H9 (cell line): ENCODE measurements at regions not wholly inside any gene's neighbourhood (a gene's known extent, or its start where the extent isn't known, plus 50 kb on each side); places are given as distances from the start of the nearest gene placed in this dataset.

Experiments
- DNase-seq: peaks from one replicate; pipeline ENCODE4 v3.0.0-alpha.2; 2017
- H2AFZ ChIP-seq: one replicate; pipeline ENCODE4 v1.6.1; 2013; ENCODE audit warnings: mild to moderate bottlenecking, low read length, control low read depth, moderate library complexity
- H2AK5ac ChIP-seq: 2 replicates; pipeline ENCODE4 v1.6.1; 2013; ENCODE audit warnings: low read length, control low read depth, mixed read lengths; ENCODE audit not compliant: insufficient read length
- H2BK120ac ChIP-seq: one replicate; pipeline ENCODE4 v1.6.1; 2013; ENCODE audit warnings: low read depth, mild to moderate bottlenecking, low read length, control low read depth, inconsistent platforms; ENCODE audit not compliant: poor library complexity, severe bottlenecking
- H2BK12ac ChIP-seq: 2 replicates; pipeline ENCODE4 v1.6.1; 2013; ENCODE audit warnings: low read length, control low read depth, mixed read lengths, low read depth; ENCODE audit not compliant: insufficient read length
- H2BK15ac ChIP-seq: 2 replicates; pipeline ENCODE4 v1.6.1; 2013; ENCODE audit warnings: low read depth, low read length, control low read depth
- H2BK20ac ChIP-seq: one replicate; pipeline ENCODE4 v1.6.1; 2013; ENCODE audit warnings: low read depth, mild to moderate bottlenecking, low read length, control low read depth, inconsistent platforms; ENCODE audit not compliant: poor library complexity, severe bottlenecking
- H2BK5ac ChIP-seq: 2 replicates; pipeline ENCODE4 v1.6.1; 2013; ENCODE audit warnings: low read length, control low read depth, mixed read lengths; ENCODE audit not compliant: insufficient read length
- H3K14ac ChIP-seq: 2 replicates; pipeline ENCODE4 v1.6.1; 2013; ENCODE audit warnings: low read length, control low read depth; ENCODE audit not compliant: insufficient read depth
- H3K18ac ChIP-seq: 2 replicates; pipeline ENCODE4 v1.6.1; 2013; ENCODE audit warnings: low read depth, mild to moderate bottlenecking, mixed read lengths, low read length, control low read depth; ENCODE audit not compliant: insufficient read length
- H3K23ac ChIP-seq: 2 replicates; pipeline ENCODE4 v1.6.1; 2013; ENCODE audit warnings: low read length, control low read depth, mixed read lengths, low read depth; ENCODE audit not compliant: insufficient read length
- H3K23me2 ChIP-seq: 2 replicates; pipeline ENCODE4 v1.6.1; 2013; ENCODE audit warnings: low read depth, mild to moderate bottlenecking, mixed read lengths, low read length, control low read depth; ENCODE audit not compliant: insufficient read length, poor library complexity, severe bottlenecking
- H3K27ac ChIP-seq: 2 replicates; pipeline ENCODE4 v1.5.1; 2013; ENCODE audit warnings: low read length, control low read depth, mixed read lengths, low read depth; ENCODE audit not compliant: insufficient read length
- H3K27me3 ChIP-seq: 2 replicates; pipeline ENCODE4 v1.6.1; 2013; ENCODE audit warnings: low read length, control low read depth, inconsistent platforms; ENCODE audit not compliant: insufficient read depth
- H3K4ac ChIP-seq: 2 replicates; pipeline ENCODE4 v1.6.1; 2013; ENCODE audit warnings: low read depth, mild to moderate bottlenecking, control low read depth, inconsistent platforms, low read length, moderate library complexity
- H3K4me1 ChIP-seq: 2 replicates; pipeline ENCODE4 v1.6.1; 2013; ENCODE audit warnings: low read length, control low read depth, inconsistent platforms; ENCODE audit not compliant: insufficient read depth
- H3K4me2 ChIP-seq: 2 replicates; pipeline ENCODE4 v1.6.1; 2013; ENCODE audit warnings: low read length, control low read depth, mixed read lengths; ENCODE audit not compliant: insufficient read length, insufficient read depth
- H3K56ac ChIP-seq: 2 replicates; pipeline ENCODE4 v1.6.1; 2013; ENCODE audit warnings: low read depth, mild to moderate bottlenecking, mixed read lengths, low read length, control low read depth; ENCODE audit not compliant: insufficient read length
- H3K79me1 ChIP-seq: 2 replicates; pipeline ENCODE4 v1.6.1; 2013; ENCODE audit warnings: low read depth, mild to moderate bottlenecking, moderate library complexity, low read length, control low read depth, inconsistent platforms; ENCODE audit not compliant: insufficient read depth, poor library complexity, severe bottlenecking
- H3K79me2 ChIP-seq: 2 replicates; pipeline ENCODE4 v1.6.1; 2013; ENCODE audit warnings: low read length, control low read depth, inconsistent platforms; ENCODE audit not compliant: insufficient read depth
- H3K9ac ChIP-seq: 2 replicates; pipeline ENCODE4 v1.6.1; 2013; ENCODE audit warnings: low read length, control low read depth, mixed read lengths; ENCODE audit not compliant: insufficient read length; ENCODE audit errors: extremely low read depth
- H3K9me3 ChIP-seq: one replicate; pipeline ENCODE4 v1.6.1; 2013; ENCODE audit warnings: low read depth, low read length, inconsistent platforms; ENCODE audit not compliant: control insufficient read depth
- H3T11ph ChIP-seq: one replicate; pipeline ENCODE4 v1.6.1; 2013; ENCODE audit warnings: mild to moderate bottlenecking, low read length, control low read depth, inconsistent platforms
- H4K20me1 ChIP-seq: one replicate; pipeline ENCODE4 v1.6.1; 2013; ENCODE audit not compliant: control insufficient read depth, insufficient read length, insufficient read depth
- H4K5ac ChIP-seq: 2 replicates; pipeline ENCODE4 v1.6.1; 2013; ENCODE audit warnings: low read depth, mild to moderate bottlenecking, mixed read lengths, low read length, control low read depth; ENCODE audit not compliant: insufficient read length
- H4K8ac ChIP-seq: replicated peaks from 2 replicates; pipeline ENCODE4 v1.6.1; 2013; ENCODE audit warnings: low read length, control low read depth, mixed read lengths, low read depth; ENCODE audit not compliant: insufficient read length
- H4K91ac ChIP-seq: 2 replicates; pipeline ENCODE4 v1.6.1; 2013; ENCODE audit warnings: low read depth, mild to moderate bottlenecking, moderate library complexity, mixed read lengths, low read length, control low read depth; ENCODE audit not compliant: insufficient read length
- H3K27ac Mint-ChIP-seq, 3 experiments: 2 replicates in 2 of 3; 3 replicates in 1 of 3; pipeline ENCODE4 v1.8.0; 2020 to 2021; ENCODE audit warnings: mixed read lengths in 3 of 3, mild to moderate bottlenecking in 1 of 3, moderate library complexity in 1 of 3
- H3K27me3 Mint-ChIP-seq: 2 replicates; pipeline ENCODE4 v1.8.0; 2021; ENCODE audit warnings: low read depth, mild to moderate bottlenecking, moderate library complexity, mixed read lengths
- H3K36me3 Mint-ChIP-seq, 3 experiments: 2 replicates in 2 of 3; 3 replicates in 1 of 3; pipeline ENCODE4 v1.8.0; 2020 to 2021; ENCODE audit warnings: low read depth in 3 of 3, mixed read lengths in 3 of 3; ENCODE audit not compliant: insufficient read depth in 1 of 3
- H3K4me1 Mint-ChIP-seq, 2 experiments: 2 replicates each; pipeline ENCODE4 v1.8.0; 2020; ENCODE audit warnings: mixed read lengths in 2 of 2
- H3K4me3 Mint-ChIP-seq, 2 experiments: 2 replicates in 1 of 2; 3 replicates in 1 of 2; pipeline ENCODE4 v1.8.0; 2020 to 2021; ENCODE audit warnings: mild to moderate bottlenecking in 2 of 2, mixed read lengths in 2 of 2, moderate library complexity in 1 of 2
- H3K9me3 Mint-ChIP-seq, 2 experiments: 2 replicates in 1 of 2; 3 replicates in 1 of 2; pipeline ENCODE4 v1.8.0; 2020; ENCODE audit warnings: mild to moderate bottlenecking in 2 of 2, mixed read lengths in 2 of 2, moderate library complexity in 1 of 2
- CTCF ChIP-seq: fragments of 200-600 bp; sonication (generic); conservative IDR thresholded peaks from 3 replicates; pipeline ENCODE4 v1.8.0; 2021; ENCODE audit warnings: antibody characterized with exemption, mild to moderate bottlenecking
- WGBS: extraction: QIAGEN DNeasy Blood & Tissue Kit; methylation state at CpG from one replicate; pipeline ENCODE4 v1.1.7; 2013; ENCODE audit warnings: missing lambda C conversion rate, low lambda C conversion rate, mixed read lengths; ENCODE audit not compliant: insufficient read length; ENCODE audit errors: extremely low coverage; 5-methylcytosine and 5-hydroxymethylcytosine counted together

- Histone ChIP-seq H4K8ac (no peak overlapping the region), H3K27ac (no peak overlapping the region), H2BK12ac (no peak overlapping the region), H3K27me3 (no peaks in the 10 kb centered on the region), H2BK120ac (no peak overlapping the region), H3K23me2 (no peaks in the 10 kb centered on the region), H2AK5ac (no peak overlapping the region), H3K56ac (no peak overlapping the region), H3K18ac (no peak overlapping the region), H3K9ac (no peak overlapping the region), H3K4me2 (no peak overlapping the region), H3K79me2 (no peaks in the 10 kb centered on the region), H2AFZ (no peak overlapping the region), H3T11ph (no peak overlapping the region), H3K9me3 (peaks cover 14% of the 10 kb centered on the region), H2BK20ac (no peak overlapping the region), H3K14ac (no peak overlapping the region), H2BK5ac (no peak overlapping the region), H3K79me1 (no peaks in the 10 kb centered on the region), H3K4ac (no peak overlapping the region), H3K4me1 (no peaks in the 10 kb centered on the region), H4K20me1 (no peaks in the 10 kb centered on the region), H2BK15ac (no peak overlapping the region), H4K91ac (no peak overlapping the region), H4K5ac (no peak overlapping the region), H3K23ac (no peak overlapping the region)
- Mint-ChIP-seq H3K4me1 (no peaks in the 10 kb centered on the region), H3K4me3 (no peak overlapping the region), H3K36me3 (no peaks in the 10 kb centered on the region), H3K27ac (no peak overlapping the region), H3K27me3 (no peaks in the 10 kb centered on the region; the same call in 1 of the 2 replicates), H3K9me3 (peaks cover 6 to 63% of the 10 kb centered on the region in 2 experiments)
- TF ChIP-seq CTCF: peak; percentile 62
- no CpG with 5 or more reads among the region's 3 CpGs for WGBS
- peak; percentile 26 for DNase-seq
These were observed 117.6 kb upstream of the GPR101 start for GRCh38 chrX:137151403-137151802.
